H1 (cell line): ENCODE measurements at regions not wholly inside any gene's neighbourhood (a gene's known extent, or its start where the extent isn't known, plus 50 kb on each side); places are given as distances from the start of the nearest gene placed in this dataset.

ENCODE experiments used
- CHD7 ChIP-seq: fragments of 300-600 bp; sonication (generic); IDR thresholded peaks from 2 replicates; pipeline ENCODE4 v1.7.1; 2012; ENCODE audit warnings: low read length, moderate library complexity, mild to moderate bottlenecking, inconsistent platforms; ENCODE audit not compliant: insufficient replicate concordance
- E2F6 ChIP-seq: IDR thresholded peaks from 2 replicates; pipeline ENCODE4 v1.6.1; 2012; ENCODE audit warnings: inconsistent platforms
- EGR1 ChIP-seq: IDR thresholded peaks from 2 replicates; pipeline ENCODE4 v1.6.1; 2011; ENCODE audit warnings: low read depth, low read length, borderline replicate concordance
- GABPA ChIP-seq: IDR thresholded peaks from 2 replicates; pipeline ENCODE4 v1.6.1; 2011; ENCODE audit warnings: mild to moderate bottlenecking, low read length, moderate library complexity, borderline replicate concordance; ENCODE audit not compliant: insufficient read depth
- KDM5A ChIP-seq: fragments of 200-600 bp; IDR thresholded peaks from 2 replicates; pipeline ENCODE4 v1.7.1; 2012; ENCODE audit warnings: mild to moderate bottlenecking, low read length, inconsistent platforms, mixed read lengths
- MAX ChIP-seq: IDR thresholded peaks from 2 replicates; pipeline ENCODE4 v1.6.1; 2012; ENCODE audit warnings: inconsistent platforms
- NANOG ChIP-seq: IDR thresholded peaks from 2 replicates; pipeline ENCODE4 v1.6.1; 2011; ENCODE audit warnings: low read length, low read depth, mild to moderate bottlenecking, inconsistent platforms; ENCODE audit not compliant: insufficient read depth, poor library complexity, severe bottlenecking
- NRF1 ChIP-seq: IDR thresholded peaks from 2 replicates; pipeline ENCODE4 v1.6.1; 2011; ENCODE audit warnings: mild to moderate bottlenecking, low read depth, low read length, improper control_type of control experiment
- SUZ12 ChIP-seq: fragments of 200-600 bp; sonication (generic); IDR thresholded peaks from 2 replicates; pipeline ENCODE4 v1.6.1; 2012; ENCODE audit warnings: mild to moderate bottlenecking, inconsistent platforms, low read length, moderate library complexity, mixed read lengths

GRCh38 chrX:10098270-10098713, 58.5 kb upstream of the CLCN4 start (continued):
- no peak for TF ChIP-seq CHD7
- no peak for TF ChIP-seq NRF1
- TF ChIP-seq SUZ12 = no peak
- TF ChIP-seq EGR1 = no peak
- TF ChIP-seq GABPA = no peak
- no peak for TF ChIP-seq E2F6
- no peak for TF ChIP-seq KDM5A
- TF ChIP-seq MAX = no peak
- no peak for TF ChIP-seq NANOG
